ENCODE measurements at regions not wholly inside any gene's neighbourhood (a gene's known extent, or its start where the extent isn't known, plus 50 kb on each side); places are given as distances from the start of the nearest gene placed in this dataset.

DNA sequence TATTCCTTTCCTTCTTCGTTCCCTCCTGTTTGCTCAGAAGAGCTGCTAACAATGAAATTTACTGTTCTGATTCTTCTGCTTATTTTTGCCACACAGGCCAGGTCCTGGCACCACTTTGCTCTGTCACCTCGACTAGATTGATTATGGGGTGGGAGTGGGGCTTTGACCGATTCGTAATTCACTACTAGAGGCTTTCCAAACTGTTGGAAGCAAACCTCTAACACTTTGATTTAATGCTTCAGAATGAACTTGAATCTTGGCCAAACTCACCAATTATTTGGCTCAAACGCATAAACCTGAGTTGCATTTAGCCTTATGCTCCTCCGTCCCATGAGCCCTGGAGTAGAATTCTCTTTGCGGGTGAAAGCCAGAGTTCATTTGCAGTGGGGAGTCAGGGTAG is 476.2 kb upstream of the FZD8 start:
- H2BK15ac ChIP-seq (ENCODE audit: low read length), result no peak overlapping the region
- no peak overlapping the region for H3K4me3 ChIP-seq (ENCODE audit: extremely low read depth in 1 of 4, insufficient read depth in 2 of 4, low read depth in 3 of 4, low read length in 4 of 4)
- H3K18ac ChIP-seq (ENCODE audit: extremely low read depth, low read length), result no peak overlapping the region
- H3K56ac ChIP-seq (replicated peaks; ENCODE audit: insufficient read length, low read depth, low read length), result no peak overlapping the region
- H3K36me3 ChIP-seq (ENCODE audit: control insufficient read depth in 2 of 4, insufficient read depth in 4 of 4, low read length in 3 of 4), result no peaks in the 10 kb centered on the region
- DNase-seq (ENCODE audit: low read depth in 1 of 2, low spot score in 2 of 2) (no peak), FAIRE-seq (no peak)
- no peak overlapping the region for H2BK120ac ChIP-seq (replicated peaks; ENCODE audit: low read depth, low read length)
- no peak overlapping the region for H3K14ac ChIP-seq (ENCODE audit: insufficient read length)
- no peaks in the 10 kb centered on the region for H4K20me1 ChIP-seq (replicated peaks in 1 of 2; ENCODE audit: control insufficient read depth in 1 of 2, insufficient read depth in 2 of 2, low read length in 2 of 2)
- no peak overlapping the region for H3K27ac ChIP-seq (ENCODE audit: low read depth, low read length)
- H3K4ac ChIP-seq (replicated peaks; ENCODE audit: insufficient read length, low read depth, low read length), result no peak overlapping the region
- no peak overlapping the region for H4K8ac ChIP-seq (ENCODE audit: extremely low read depth, insufficient read depth, low read length)
- no peaks in the 10 kb centered on the region for H3K79me2 ChIP-seq (ENCODE audit: control insufficient read depth in 1 of 2, insufficient read depth in 2 of 2, low read length in 2 of 2)
- no peak overlapping the region for H4K91ac ChIP-seq (replicated peaks; ENCODE audit: insufficient read length, low read length)
- H3K23me2 ChIP-seq (ENCODE audit: low read depth, low read length), result no peaks in the 10 kb centered on the region
- H2BK20ac ChIP-seq (ENCODE audit: low read length), result no peak overlapping the region
- no peak overlapping the region for H3K9ac ChIP-seq (replicated peaks in 1 of 4; ENCODE audit: extremely low read depth in 1 of 4, low read depth in 3 of 4, low read length in 3 of 4)
- no peak overlapping the region for H2BK12ac ChIP-seq (ENCODE audit: low read depth, low read length)
- no peak overlapping the region for H2AFZ ChIP-seq (ENCODE audit: low read length)
- no peak overlapping the region for H2BK5ac ChIP-seq (ENCODE audit: low read depth, low read length)
- no peaks in the 10 kb centered on the region for H3K9me3 ChIP-seq (ENCODE audit: insufficient read depth in 2 of 2, low read depth in 1 of 2, low read length in 1 of 2)
- no peak overlapping the region for H3K4me2 ChIP-seq (ENCODE audit: insufficient read depth in 1 of 2, low read depth in 2 of 2, low read length in 2 of 2)
- no peak overlapping the region for H2AK5ac ChIP-seq (ENCODE audit: low read depth, low read length)
- CTCF ChIA-PET (ENCODE audit: partially characterized antibody), result no interaction called here
- POLR2A ChIA-PET (ENCODE audit: partially characterized antibody), result no interaction called here
- WGBS, 2 experiments (ENCODE audit: extremely low coverage in 1 of 2, insufficient coverage in 1 of 2, insufficient read length in 1 of 2, insufficient replicate concordance in 2 of 2, low coverage in 1 of 2, low lambda C conversion rate in 2 of 2, missing lambda C conversion rate in 1 of 2), result 90% methylated on average over 7 of the region's 7 CpGs; no CpG with 5 or more reads in 1 of the 2 experiments
- H4K5ac ChIP-seq (ENCODE audit: insufficient read length, low read depth, low read length), result no peak overlapping the region
- no peak overlapping the region for H3K23ac ChIP-seq (ENCODE audit: insufficient read length)
- H3K27me3 ChIP-seq (replicated peaks in 1 of 4; ENCODE audit: control insufficient read depth in 3 of 4, extremely low read depth in 1 of 4, insufficient read depth in 3 of 4, low read length in 3 of 4), result no peaks in the 10 kb centered on the region
- no peaks in the 10 kb centered on the region for H3K4me1 ChIP-seq (replicated peaks in 1 of 4; ENCODE audit: control insufficient read depth in 3 of 4, insufficient read depth in 4 of 4, low read length in 3 of 4)
- no peaks in the 10 kb centered on the region for H3K79me1 ChIP-seq (ENCODE audit: low read depth, low read length)
- no peak for TF ChIP-seq GTF2F1 (IDR thresholded peaks at IDR 0.05; ENCODE audit: borderline replicate concordance, low read depth, low read length)
- no peak for TF ChIP-seq HDAC2 (IDR thresholded peaks at IDR 0.05; ENCODE audit: borderline replicate concordance in 1 of 2, low read depth in 2 of 2, low read length in 2 of 2)
- TF ChIP-seq EGR1 (IDR thresholded peaks at IDR 0.05; ENCODE audit: borderline replicate concordance, low read depth, low read length), result no peak
- no peak for TF ChIP-seq GABPA (IDR thresholded peaks at IDR 0.05; ENCODE audit: borderline replicate concordance, insufficient read depth, low read length)
- TF ChIP-seq, protein P1, sequence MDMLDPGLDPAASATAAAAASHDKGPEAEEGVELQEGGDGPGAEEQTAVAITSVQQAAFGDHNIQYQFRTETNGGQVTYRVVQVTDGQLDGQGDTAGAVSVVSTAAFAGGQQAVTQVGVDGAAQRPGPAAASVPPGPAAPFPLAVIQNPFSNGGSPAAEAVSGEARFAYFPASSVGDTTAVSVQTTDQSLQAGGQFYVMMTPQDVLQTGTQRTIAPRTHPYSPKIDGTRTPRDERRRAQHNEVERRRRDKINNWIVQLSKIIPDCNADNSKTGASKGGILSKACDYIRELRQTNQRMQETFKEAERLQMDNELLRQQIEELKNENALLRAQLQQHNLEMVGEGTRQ (IDR thresholded peaks at IDR 0.05; ENCODE audit: low read length), result no peak
- TF ChIP-seq SIN3A (conservative IDR thresholded peaks at IDR 0.05 in 1 of 2, IDR thresholded peaks at IDR 0.05 in 1 of 2; ENCODE audit: low read depth in 1 of 2, low read length in 2 of 2), result no peak
- TF ChIP-seq BRCA1 (IDR thresholded peaks at IDR 0.05; ENCODE audit: low read depth, low read length), result no peak
- no peak for TF ChIP-seq CBX8 (IDR thresholded peaks at IDR 0.05; ENCODE audit: borderline replicate concordance, low read depth, low read length)
- TF ChIP-seq POU5F1 (IDR thresholded peaks at IDR 0.05; ENCODE audit: low read depth, low read length), result no peak
- TF ChIP-seq ATF2 (IDR thresholded peaks at IDR 0.05; ENCODE audit: low read length), result no peak
- no peak for TF ChIP-seq RNF2 (IDR thresholded peaks at IDR 0.05; ENCODE audit: borderline replicate concordance, low read depth, low read length, missing control alignments, poor library complexity, severe bottlenecking)
